HG03442 (cell line): ENCODE measurements at regions not wholly inside any gene's neighbourhood (a gene's known extent, or its start where the extent isn't known, plus 50 kb on each side); places are given as distances from the start of the nearest gene placed in this dataset.

Experiments
- ATAC-seq: cut with Tn5 transposase; IDR thresholded peaks from one replicate; pipeline ENCODE4 v1.9.1; 2021; ENCODE audit warnings: mild to moderate bottlenecking, moderate library complexity; ENCODE audit not compliant: unreplicated experiment

DNA sequence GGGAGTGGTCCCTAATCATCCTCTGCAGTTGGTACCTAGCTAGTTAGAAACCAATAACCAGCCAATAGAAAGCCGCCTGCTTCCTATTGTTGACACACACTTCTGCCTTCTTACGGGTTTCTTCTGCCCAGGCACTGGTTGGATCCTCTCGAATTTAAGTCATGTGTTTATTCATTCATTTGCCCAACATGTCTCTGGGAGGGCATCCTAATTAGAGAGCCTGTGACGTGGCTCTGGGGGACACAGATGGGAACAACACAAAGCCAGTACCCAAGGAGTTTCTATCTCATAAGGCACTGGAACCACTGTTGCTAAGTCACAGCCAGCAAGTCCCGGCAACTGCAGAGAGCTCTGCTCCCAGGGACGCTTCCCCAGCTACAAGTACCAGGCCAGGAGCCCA is 300.7 kb upstream of the TNRC6C start:
- ATAC-seq = no peak

DNA sequence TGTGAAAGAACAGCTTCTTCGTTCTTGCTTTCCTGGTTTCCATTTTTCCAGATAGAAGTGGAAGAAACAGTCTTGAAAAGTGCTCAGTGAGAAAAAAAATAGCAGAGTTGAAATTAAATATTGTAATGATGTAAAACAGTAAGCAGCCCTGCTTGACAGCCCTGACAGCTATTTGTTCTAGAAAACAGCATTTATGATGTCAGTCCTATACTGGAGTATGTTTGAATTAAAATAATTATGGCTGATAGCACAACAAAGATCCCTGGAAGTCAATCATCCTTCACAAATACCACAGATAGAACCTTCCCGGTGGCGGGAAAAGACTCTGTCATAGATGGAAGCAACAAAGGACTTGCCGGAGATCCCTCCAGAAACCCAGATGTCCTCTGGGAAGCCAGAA is 298.0 kb upstream of the TNRC6C start:
- no peak for ATAC-seq

GRCh38 chr17:77662833-77663232 is 295.7 kb upstream of the TNRC6C start:
- no peak for ATAC-seq

DNA sequence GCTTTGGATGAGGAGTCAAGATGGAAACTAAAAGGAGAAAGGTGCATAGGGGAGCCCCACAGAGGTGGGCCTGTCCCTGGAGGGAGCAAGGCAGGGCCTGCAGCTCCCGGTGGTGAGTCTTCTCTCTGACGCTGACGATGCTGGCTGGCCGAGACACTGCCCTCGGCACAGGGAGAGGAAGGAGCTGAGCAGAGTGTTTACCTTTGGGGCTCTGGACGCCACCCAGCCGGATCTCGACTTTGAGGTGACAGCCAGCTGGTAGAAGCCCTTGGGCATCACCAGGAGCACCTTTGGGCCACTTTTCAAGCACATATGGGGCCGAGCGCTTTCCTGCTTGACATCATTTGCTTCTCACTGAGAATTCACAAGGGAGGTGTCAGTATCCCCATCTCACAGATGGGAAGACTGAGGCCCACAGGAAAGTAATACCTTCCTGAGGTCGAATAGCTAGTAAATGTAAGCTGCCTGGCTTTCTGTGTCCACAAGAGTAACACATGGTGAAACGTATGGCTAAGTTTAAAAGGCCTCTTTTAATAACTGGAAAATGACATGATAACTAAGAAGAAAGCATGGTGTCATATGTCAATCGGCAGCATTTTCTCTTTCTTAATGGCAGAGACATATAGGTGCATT is 294.3 kb upstream of the TNRC6C start:
- no peak for ATAC-seq

GRCh38 chr17:77665833-77666232 is 292.7 kb upstream of the TNRC6C start:
- no peak for ATAC-seq

GRCh38 chr17:77666462-77666861 is 292.0 kb upstream of the TNRC6C start:
- no peak for ATAC-seq

DNA sequence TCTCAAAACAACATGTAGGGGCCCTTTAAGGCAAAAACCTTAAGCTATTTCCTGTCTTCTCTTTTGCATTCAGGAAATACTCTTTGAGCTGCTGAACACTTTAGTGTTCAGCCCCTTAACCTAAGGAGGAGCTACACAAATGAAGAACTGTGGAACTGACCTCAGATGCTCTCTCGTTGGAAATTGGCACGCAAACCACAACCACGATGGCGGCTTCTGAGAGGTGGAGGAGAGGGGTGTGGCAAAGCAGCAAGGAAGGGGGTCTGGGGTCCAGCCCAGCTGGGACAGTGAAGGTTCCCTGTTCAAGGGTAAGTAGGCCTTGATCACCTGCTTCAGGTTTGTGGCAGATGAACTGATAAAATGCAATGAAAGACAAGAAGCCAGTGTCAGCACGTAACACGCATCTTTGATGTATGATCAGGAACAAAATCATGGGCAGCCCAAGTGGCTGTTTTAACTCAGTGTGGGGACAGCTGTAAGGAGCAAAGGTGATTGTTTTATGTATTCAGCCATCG is 291.6 kb upstream of the TNRC6C start:
- no peak for ATAC-seq

- ATAC-seq = no peak
Measured at GRCh38 chr17:77667478-77667877, 291.0 kb upstream of the TNRC6C start.

DNA sequence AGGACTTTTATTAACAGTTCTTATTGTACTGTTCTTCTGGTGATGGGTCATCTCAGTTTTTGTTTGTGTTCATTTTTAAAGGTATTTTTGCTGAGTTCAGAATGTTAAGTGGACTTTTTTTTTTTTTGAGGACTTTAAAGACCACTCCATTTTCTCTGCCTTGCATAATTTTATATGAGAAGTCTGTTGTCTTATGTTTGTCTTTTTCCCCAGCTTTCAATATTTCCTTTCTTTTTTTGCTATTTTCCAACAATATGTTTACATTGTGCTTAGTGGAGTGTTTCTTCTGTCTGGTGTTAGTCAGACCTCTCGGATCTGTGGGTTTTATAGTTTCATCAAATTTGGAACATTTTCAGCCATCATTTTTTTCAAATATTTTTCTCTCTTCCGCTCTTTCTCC is 290.0 kb upstream of the TNRC6C start:
- ATAC-seq = no peak

- no peak for ATAC-seq
Measured at GRCh38 chr17:77670173-77670572, 288.3 kb upstream of the TNRC6C start.

GRCh38 chr17:77674358-77674757 is 284.1 kb upstream of the TNRC6C start:
- ATAC-seq = no peak

DNA sequence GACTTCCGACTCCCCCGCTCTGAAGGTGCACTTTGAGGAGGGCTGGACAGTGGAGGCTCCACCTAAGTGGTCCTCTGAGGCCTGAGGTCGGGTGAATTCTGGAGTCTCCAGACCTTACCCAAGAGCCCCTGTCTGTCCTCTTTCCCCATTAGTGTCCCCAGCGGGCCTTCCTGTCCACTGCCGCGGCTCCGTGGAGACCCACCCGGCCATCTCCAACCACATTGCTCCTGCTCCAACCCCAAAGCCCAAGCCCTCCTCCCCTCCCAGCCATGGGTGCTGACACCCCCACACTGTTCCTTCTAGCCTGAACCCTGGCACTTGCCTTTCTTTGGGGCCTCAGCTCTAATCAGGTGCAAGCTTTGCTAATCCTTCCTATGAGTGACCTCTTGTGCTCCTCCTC is 283.1 kb upstream of the TNRC6C start:
- ATAC-seq = no peak

DNA sequence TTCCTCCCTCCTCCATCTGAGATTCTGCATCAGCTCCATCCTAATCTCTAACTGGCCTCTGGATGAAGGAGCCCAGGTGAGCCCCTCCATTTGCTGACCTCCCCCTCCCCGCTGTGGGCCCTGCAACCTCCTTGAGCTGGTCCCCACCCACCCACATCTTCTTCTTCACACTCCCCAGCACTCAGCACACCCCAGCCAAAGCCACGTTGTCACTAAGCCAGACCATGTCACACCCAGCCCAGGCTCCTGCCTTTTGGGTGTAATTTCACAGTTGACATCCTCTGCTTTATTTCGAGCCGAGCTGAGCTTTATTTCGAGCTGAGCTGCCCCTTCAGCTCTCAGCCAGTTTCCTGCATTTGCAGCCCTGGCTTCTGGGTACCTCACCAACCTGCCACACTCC is 282.7 kb upstream of the TNRC6C start:
- no peak for ATAC-seq

GRCh38 chr17:77676237-77676661 is 282.3 kb upstream of the TNRC6C start:
- ATAC-seq = no peak

- no peak for ATAC-seq
Measured at GRCh38 chr17:77677211-77677610, 281.3 kb upstream of the TNRC6C start.

DNA sequence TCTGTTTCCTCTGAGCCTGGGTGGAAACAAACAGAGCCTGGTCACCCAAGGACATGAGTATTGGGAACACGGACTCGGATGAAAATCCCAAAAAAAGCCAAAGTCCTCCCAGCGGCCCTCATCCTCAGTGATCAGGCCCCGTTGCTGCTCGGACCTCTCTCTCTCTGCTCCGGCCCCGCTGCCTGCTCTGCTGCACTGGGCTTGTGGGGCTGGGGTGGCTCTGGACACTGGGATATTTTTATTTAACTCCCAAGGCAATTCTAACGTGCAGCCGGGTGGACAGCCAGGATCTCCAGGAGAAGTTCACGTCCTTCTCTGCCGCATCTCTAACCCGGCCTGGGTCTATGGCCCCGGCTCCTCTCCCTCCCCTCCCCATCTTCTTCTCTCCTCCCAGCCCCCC is 280.9 kb upstream of the TNRC6C start:
- ATAC-seq = no peak

DNA sequence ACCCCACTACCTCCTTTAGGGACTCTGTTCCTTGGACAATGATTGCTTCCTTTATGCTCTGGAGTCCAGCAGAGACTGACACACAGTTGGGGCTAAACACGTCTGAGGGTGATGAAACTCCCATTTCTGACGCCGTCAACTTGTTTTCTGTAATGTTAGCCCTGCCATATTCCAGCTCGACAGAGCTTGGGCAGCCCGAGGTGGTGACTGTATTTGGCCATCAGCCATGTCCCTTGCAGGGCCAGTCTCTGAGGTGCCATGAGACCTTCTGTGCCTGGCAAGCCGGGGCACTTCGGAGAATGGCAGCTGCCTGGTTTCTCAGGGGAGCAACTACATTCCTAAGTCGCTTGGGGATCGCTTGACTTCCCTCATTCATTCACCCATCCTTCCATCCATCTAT is 278.9 kb upstream of the TNRC6C start:
- no peak for ATAC-seq

GRCh38 chr17:77681861-77682260 is 276.6 kb upstream of the TNRC6C start:
- ATAC-seq = no peak

GRCh38 chr17:77684803-77685798 is 273.4 kb upstream of the TNRC6C start:
- no peak for ATAC-seq

DNA sequence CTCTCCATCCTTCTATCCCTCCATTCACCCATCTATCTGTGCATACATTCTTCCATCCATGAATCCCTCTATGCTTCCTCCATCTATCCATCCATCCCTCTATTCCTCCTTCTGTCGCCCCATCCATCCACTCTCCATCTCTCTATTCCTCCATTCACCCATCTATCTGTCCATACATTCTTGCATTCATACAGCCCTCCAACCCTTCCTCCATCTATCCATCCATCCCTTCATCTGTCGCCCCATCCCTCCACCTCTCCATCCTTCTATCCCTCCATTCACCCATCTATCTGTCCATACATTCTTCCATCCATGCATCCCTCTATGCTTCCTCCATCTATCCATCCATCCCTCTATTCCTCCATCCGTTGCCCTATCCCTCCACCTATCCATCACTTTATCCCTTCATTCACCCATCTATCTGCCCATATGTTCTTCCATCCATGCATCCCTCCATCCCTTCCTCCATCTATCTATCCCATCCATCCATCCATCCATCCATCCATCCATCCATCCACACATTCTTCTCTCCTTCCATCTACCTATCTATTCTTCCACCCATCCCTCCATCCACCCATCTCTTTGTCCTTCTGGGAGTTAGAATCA is 272.5 kb upstream of the TNRC6C start:
- no peak for ATAC-seq

DNA sequence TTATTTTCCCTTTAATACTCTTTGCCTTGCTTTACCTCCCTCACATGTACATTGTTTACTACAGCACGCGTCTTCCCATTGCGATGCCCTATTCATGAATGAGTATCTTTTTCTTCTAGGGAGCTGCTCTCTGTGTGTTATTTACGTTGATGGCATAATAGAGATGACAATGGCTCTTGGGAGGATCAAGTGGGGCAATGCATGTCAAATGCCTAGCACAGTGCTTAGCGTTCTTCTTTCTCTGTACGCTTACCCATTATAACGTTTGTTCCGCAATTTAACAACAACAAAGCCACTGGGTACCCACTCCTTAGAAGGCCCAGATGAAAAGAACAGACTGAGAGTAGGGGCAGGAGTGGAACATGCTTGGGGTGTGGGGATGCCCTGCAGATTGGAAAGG is 271.6 kb upstream of the TNRC6C start:
- ATAC-seq = no peak

DNA sequence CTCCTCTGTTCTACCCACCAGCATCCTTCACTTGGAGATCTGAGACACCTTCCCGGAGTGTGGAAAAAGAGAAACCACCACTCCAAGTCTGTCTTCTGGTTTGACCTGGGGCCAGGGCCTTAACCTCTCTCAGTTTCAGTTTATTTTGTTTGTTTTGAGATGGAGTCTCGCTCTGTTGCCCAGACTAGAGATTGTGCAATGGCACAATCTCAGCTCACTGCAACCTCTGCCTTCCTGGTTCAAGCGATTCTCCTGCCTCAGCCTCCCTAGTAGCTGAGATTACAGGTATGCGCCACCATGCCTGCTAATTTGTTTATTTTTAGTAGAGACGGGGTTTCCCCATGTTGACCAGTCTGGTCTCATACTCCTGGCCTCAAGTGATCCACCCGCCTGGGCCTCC is 271.1 kb upstream of the TNRC6C start:
- ATAC-seq = no peak
